Gastrocnemius medialis (tissue), 4 donors: ENCODE measurements at regions not wholly inside any gene's neighbourhood (a gene's known extent, or its start where the extent isn't known, plus 50 kb on each side); places are given as distances from the start of the nearest gene placed in this dataset.

Experiments used
- CTCF ChIP-seq, 5 experiments: fragments of 450-650 bp in 3 of 5; fragments of 200-600 bp in 2 of 5; sonication (generic) in 2 of 5; IDR thresholded peaks in 4 of 5; conservative IDR thresholded peaks in 1 of 5; 1 replicate in 4 of 5; 2 replicates in 1 of 5; pipeline ENCODE4 v1.5.1; 2016 to 2019; ENCODE audit warnings: antibody characterized with exemption in 5 of 5, mild to moderate bottlenecking in 3 of 5, moderate library complexity in 3 of 5
- POLR2A ChIP-seq, 2 donors: fragments of 450-650 bp; IDR thresholded peaks; one replicate each; pipeline ENCODE4 v1.6.1; 2017; ENCODE audit warnings: antibody characterized with exemption in 2 of 2, mild to moderate bottlenecking in 2 of 2, moderate library complexity in 2 of 2

GRCh38 chr6:44527583-44528369, 140.3 kb downstream of the CDC5L start:
- TF ChIP-seq CTCF (IDR thresholded peaks at IDR 0.05 in 4 of 5, conservative IDR thresholded peaks at IDR 0.05 in 1 of 5) (no peak), POLR2A (IDR thresholded peaks at IDR 0.05) (no peak)
